ENCODE measurements at regions not wholly inside any gene's neighbourhood (a gene's known extent, or its start where the extent isn't known, plus 50 kb on each side); places are given as distances from the start of the nearest gene placed in this dataset.

GRCh38 chr3:139202959-139203349, 140.9 kb upstream of the MRPS22 start:
- TF ChIP-seq CTCF (IDR thresholded peaks at IDR 0.05): no peak
- no peak for TF ChIP-seq POLR2A (IDR thresholded peaks at IDR 0.05)
